Adipocyte (in vitro differentiated cells): ENCODE measurements at regions not wholly inside any gene's neighbourhood (a gene's known extent, or its start where the extent isn't known, plus 50 kb on each side); places are given as distances from the start of the nearest gene placed in this dataset.

Source experiments
- DNase-seq: peaks from one replicate; pipeline ENCODE4 v3.0.0-alpha.2; 2015; ENCODE audit warnings: low read depth
- H3K27me3 ChIP-seq: replicated peaks from 2 replicates; pipeline ENCODE4 v1.7.0; 2013; ENCODE audit warnings: mild to moderate bottlenecking, low read length, moderate library complexity; ENCODE audit not compliant: control insufficient read depth, insufficient read depth
- H3K36me3 ChIP-seq: 2 replicates; pipeline ENCODE4 v1.7.0; 2013; ENCODE audit warnings: low read length, mild to moderate bottlenecking, moderate library complexity; ENCODE audit not compliant: control insufficient read depth, insufficient read depth, severe bottlenecking
- H3K4me1 ChIP-seq: 2 replicates; pipeline ENCODE4 v1.7.0; 2013; ENCODE audit warnings: mild to moderate bottlenecking, low read length, moderate library complexity; ENCODE audit not compliant: control insufficient read depth, insufficient read depth
- H3K4me3 ChIP-seq: 2 replicates; pipeline ENCODE4 v1.7.0; 2013; ENCODE audit warnings: mild to moderate bottlenecking, low read length, moderate library complexity
- H3K9ac ChIP-seq: 2 replicates; pipeline ENCODE4 v1.7.0; 2013; ENCODE audit warnings: mild to moderate bottlenecking, low read length, moderate library complexity
- H3K9me3 ChIP-seq: 2 replicates; pipeline ENCODE4 v1.7.0; 2013; ENCODE audit warnings: mild to moderate bottlenecking, low read length, moderate library complexity; ENCODE audit not compliant: control insufficient read depth

DNA sequence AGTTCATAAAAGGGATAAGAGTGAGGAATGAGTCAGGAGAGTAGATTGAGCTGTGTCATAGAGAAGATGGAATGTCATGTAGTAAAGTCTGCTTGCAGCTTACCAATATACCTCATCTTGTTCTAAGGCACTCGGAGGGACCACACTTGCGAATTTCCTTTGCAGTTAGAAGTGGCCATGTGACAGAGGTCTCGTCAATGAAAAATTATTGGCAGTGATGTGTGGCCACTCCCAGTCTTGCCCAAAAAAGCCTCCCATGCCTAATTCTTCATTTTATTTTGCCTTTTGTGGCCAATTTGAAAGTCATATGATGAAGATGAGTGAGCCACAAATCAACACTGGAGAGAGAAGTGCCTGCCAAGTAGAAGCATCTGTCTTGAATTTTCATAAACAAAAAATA lies 465.6 kb upstream of the ZNF385D start:
- Histone ChIP-seq H3K4me1 (peaks cover 5% of the 10 kb centered on the region), H3K27me3 (no peaks in the 10 kb centered on the region), H3K36me3 (no peaks in the 10 kb centered on the region), H3K4me3 (no peak overlapping the region), H3K9me3 (no peaks in the 10 kb centered on the region), H3K9ac (no peak overlapping the region)
- DNase-seq: no peak

DNA sequence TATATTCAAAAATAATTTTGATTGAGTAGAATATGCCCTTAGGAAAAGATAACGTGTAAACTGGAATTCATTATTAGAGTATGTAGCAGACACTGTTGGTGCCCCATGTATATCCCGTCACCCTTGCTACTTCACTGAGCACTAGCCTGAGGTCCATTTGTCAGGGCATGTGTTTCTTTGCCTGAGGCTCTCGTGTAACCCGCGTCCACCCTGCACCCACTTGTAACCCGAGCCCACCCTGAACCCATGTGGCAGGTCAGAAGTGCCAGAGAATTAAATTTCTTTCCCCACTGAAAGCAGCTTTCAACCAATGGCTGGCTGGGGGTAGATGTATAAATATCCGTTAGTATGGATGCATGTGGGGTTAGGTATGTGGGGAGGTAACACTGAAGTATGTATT lies 474.2 kb upstream of the ZNF385D start:
- no peak for DNase-seq
- H3K27me3 ChIP-seq: no peaks in the 10 kb centered on the region
- no peak overlapping the region for H3K9ac ChIP-seq
- H3K4me3 ChIP-seq: no peak overlapping the region
- H3K9me3 ChIP-seq: peaks cover 10% of the 10 kb centered on the region
- no peaks in the 10 kb centered on the region for H3K4me1 ChIP-seq
- H3K36me3 ChIP-seq: no peaks in the 10 kb centered on the region

DNA sequence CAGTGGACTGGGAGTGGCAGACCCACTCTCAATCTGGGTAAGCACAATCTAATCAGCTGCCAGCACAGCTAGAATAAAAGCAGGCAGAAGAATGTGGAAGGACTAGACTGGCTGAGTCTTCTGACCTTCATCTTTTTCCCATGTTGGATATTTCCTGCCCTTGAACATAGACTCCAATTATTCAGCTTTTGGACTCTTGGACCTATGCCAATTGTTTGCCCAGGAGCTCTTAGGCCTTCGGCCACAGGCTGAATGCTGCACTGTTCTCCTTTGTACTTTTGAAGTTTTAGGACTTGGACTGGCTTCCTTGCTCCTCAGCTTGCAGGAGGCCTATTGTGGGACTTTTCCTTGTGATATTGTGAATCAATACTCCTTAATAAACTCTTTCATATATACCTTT lies 477.7 kb upstream of the ZNF385D start:
- no peak overlapping the region for H3K9ac ChIP-seq
- no peaks in the 10 kb centered on the region for H3K4me1 ChIP-seq
- peaks cover 10% of the 10 kb centered on the region for H3K9me3 ChIP-seq
- DNase-seq: no peak
- H3K4me3 ChIP-seq: no peak overlapping the region
- no peaks in the 10 kb centered on the region for H3K27me3 ChIP-seq
- H3K36me3 ChIP-seq: no peaks in the 10 kb centered on the region

DNA sequence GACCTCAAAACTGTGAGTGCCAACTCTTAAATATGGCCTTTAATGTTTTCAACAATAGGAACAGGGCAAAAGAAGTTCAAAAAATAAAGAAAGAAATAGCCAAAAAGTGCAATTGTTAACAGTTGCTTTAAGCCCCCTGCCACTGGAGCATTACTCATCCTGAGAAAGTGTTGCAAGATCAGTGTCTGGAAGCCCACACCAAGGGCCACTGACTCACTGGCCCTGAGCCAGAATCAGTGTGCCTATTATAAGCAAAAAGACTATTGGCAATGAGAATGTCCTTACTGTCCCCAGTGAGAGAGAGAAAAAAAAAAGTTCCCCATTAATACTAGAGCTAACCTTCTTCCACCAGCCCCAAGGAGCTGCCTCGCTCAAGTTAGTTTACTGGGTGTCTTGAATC lies 480.1 kb upstream of the ZNF385D start:
- peaks cover 10% of the 10 kb centered on the region for H3K9me3 ChIP-seq
- no peaks in the 10 kb centered on the region for H3K27me3 ChIP-seq
- no peak overlapping the region for H3K9ac ChIP-seq
- no peak overlapping the region for H3K4me3 ChIP-seq
- DNase-seq: no peak
- no peaks in the 10 kb centered on the region for H3K36me3 ChIP-seq
- no peaks in the 10 kb centered on the region for H3K4me1 ChIP-seq

DNA sequence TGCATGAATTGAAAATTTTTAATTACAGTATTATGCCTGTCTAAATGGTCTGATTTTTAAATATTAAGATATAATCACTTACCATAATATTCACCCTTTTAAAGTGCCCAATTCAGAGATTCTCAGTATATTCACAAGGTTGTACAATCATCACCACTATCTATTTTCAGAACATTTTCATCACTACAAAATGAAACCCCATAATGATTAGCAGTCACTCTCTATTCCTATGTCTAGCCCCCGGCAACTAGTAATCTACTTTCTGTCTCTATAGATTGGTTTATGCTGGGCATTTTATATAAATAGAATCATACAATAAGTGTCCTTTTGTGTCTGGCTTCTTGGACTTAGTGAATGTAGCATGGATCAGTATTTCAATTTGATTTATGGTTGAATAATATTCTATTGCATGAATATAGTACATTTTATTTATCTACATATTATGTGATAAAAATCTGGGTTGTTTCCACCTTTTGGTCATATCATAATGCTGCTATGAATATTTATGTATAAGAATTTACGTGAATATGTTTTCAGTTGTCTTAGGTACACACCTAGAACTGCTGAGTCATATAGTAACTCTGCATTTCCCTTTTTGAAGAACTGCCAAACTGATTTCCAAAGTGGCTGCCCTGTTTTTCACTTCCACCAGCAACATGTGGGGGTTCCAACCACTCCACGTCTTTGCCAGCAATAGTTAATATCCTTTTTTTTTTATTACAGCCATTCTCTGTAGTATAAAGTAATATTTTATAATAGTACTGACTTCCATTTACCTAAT lies 485.7 kb upstream of the ZNF385D start:
- H3K4me1 ChIP-seq: no peaks in the 10 kb centered on the region
- H3K4me3 ChIP-seq: no peak overlapping the region
- no peaks in the 10 kb centered on the region for H3K36me3 ChIP-seq
- DNase-seq: no peak
- H3K27me3 ChIP-seq: peaks cover 15% of the 10 kb centered on the region
- no peak overlapping the region for H3K9ac ChIP-seq
- H3K9me3 ChIP-seq: no peaks in the 10 kb centered on the region

DNA sequence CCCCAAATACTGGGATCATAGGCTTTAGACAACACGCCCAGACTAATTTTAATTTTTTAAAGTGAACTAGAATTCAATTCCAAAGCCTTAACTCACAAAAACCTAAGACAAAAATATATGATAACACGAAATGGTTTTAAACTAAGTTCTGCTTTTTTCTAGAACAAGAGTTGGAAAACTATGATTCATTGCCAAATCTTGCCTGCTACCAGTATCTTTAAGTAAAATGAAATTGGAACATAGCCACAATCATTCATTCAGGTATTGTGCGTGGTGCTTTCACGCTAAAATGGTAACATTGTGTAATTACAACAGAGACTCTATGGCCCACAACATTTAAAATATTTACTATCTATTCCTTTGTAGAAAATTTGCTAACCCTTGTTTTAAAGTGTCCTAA lies 488.0 kb upstream of the ZNF385D start:
- Histone ChIP-seq H3K27me3 (peaks cover 24% of the 10 kb centered on the region), H3K9me3 (no peaks in the 10 kb centered on the region), H3K9ac (no peak overlapping the region), H3K36me3 (no peaks in the 10 kb centered on the region), H3K4me1 (no peaks in the 10 kb centered on the region), H3K4me3 (no peak overlapping the region)
- no peak for DNase-seq

DNA sequence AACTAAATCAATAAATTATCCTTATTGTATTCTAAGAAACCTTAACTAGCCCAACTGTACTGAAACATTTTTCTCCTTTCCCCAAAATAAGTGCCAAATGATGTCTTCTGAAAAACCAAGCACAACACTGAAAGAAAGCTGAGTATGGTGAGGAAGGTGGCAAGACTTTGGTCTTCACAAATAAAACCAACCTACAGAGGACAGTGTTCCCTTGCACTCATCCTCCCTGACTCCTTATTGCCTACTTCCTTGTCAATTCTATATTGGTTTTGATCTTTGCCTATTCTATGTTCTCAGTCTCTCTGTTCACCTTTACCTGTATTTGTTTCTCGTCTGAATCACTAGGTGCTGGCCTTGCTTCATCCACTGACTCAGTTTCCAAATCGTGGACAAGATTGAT lies 490.1 kb upstream of the ZNF385D start:
- H3K27me3 ChIP-seq: peaks cover 24% of the 10 kb centered on the region
- H3K4me3 ChIP-seq: no peak overlapping the region
- no peak for DNase-seq
- no peak overlapping the region for H3K9ac ChIP-seq
- H3K36me3 ChIP-seq: no peaks in the 10 kb centered on the region
- H3K9me3 ChIP-seq: no peaks in the 10 kb centered on the region
- H3K4me1 ChIP-seq: peaks cover 16% of the 10 kb centered on the region

DNA sequence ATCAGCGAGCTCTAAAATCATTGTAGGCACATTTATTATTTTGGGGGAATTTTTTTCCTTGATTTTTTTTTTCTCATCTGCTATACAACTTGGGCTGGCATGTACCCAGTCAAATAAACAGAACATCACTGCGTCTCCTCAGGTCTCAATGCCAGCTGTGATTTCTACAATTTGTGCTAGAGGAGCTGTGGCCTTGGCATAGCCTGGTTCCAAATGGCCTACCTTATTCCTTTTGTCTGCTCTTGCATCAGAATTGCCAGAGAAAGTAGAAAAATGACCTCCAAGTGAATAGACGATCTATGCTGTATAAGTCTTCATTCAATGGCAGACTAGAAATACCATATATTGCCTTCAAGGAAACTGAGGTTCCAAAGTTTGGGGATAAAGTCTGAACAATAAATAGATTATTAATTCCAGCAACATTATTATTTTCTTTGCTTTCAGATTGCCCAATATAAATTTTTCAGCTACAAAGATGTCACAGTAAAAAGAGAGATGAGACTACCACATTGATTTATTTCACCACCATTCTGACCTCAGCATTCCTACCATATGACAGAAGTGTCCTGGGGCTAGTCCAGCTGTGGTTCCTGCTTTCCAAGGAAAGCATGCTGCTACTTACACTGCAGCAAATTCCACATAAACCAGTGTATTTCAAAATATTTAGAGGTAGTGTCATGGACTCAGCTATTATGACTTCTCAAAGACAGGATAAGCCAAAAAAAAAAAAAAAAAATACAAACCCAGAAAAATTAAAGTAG lies 493.9 kb upstream of the ZNF385D start:
- no peaks in the 10 kb centered on the region for H3K9me3 ChIP-seq
- peak overlapping the region; percentile 9 for H3K4me3 ChIP-seq
- H3K36me3 ChIP-seq: no peaks in the 10 kb centered on the region
- peak; percentile 85 for DNase-seq
- H3K4me1 ChIP-seq: peaks cover 17% of the 10 kb centered on the region
- peaks cover 28% of the 10 kb centered on the region for H3K27me3 ChIP-seq
- H3K9ac ChIP-seq: no peak overlapping the region

DNA sequence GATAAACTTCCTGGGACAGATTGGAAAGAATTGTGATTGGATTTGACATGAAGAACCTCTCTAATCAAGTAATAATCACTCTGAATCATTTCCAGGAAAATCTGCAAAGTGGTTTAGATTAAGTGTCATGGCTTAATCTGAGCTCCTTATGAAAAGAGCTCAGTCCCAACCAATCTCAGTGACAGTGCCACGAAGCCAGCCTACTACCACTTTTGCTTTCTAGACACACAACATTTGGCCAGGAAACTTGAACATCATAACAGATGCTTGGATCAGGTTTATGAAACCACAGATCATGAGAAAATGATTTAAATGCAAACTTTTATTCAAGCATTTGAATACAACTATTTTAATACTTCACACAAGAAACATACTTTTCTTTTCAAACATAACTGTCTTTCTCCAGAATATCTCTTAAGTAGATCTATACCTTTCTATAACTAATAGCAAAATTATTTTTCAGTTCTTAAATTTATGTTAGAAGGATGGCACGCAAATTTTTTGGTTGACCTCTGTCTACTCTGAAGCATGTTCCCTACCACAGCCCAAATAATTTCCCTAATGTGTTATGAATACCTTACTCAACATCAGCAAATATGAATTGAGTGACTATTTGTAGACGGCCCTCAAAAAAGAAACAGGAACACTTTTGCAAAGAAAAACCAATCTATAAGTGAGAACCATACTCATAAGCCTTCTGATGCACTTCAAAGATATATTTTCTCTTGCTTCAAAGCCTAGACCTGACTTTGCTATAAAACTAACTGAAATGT lies 495.0 kb upstream of the ZNF385D start:
- Histone ChIP-seq H3K36me3 (no peaks in the 10 kb centered on the region), H3K4me1 (peaks cover 17% of the 10 kb centered on the region), H3K9ac (no peak overlapping the region), H3K4me3 (no peak overlapping the region), H3K27me3 (peaks cover 18% of the 10 kb centered on the region), H3K9me3 (no peaks in the 10 kb centered on the region)
- DNase-seq: no peak

DNA sequence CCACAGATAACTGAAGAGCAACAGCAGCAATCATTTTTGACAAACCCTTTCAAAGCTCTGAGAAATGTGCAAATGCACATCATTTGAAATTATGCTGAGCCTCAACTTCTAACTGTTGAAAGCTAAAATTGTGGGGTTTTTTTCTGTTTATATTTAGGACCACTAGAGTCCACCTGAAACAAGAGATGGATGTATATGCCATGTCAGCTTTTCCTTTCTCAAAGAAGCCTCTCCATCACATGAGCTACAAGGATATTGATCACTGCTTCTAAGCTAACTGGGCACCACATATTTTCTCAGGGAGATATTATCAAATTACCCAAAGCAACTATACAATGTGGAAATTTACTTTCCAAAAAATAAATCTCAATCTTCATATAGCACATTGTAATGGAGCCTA lies 498.6 kb upstream of the ZNF385D start:
- H3K36me3 ChIP-seq: no peaks in the 10 kb centered on the region
- H3K4me3 ChIP-seq: no peak overlapping the region
- H3K9me3 ChIP-seq: no peaks in the 10 kb centered on the region
- H3K27me3 ChIP-seq: peaks cover 12% of the 10 kb centered on the region
- H3K4me1 ChIP-seq: peaks cover 14% of the 10 kb centered on the region
- DNase-seq: no peak
- H3K9ac ChIP-seq: no peak overlapping the region

DNA sequence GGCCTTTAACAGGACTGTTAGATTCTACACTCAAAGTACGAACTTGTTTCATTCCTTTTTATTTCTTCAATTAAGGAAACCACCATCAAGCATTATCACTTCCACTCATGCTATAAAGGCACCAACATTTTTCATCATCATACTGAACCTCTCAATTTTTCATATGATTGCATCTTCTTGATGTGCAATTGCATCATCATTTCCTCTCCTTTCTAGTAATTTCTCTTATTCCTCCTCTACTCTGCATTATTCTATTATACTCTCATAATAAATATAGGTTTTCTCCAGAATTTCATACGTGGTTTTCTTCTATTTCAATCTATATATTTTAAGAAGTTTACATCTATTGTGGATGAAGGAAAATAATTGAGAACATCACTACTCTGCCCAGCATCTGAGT lies 506.2 kb upstream of the ZNF385D start:
- DNase-seq: peak; percentile 15
- H3K4me1 ChIP-seq: peaks cover 6% of the 10 kb centered on the region
- H3K27me3 ChIP-seq: peaks cover 6% of the 10 kb centered on the region
- H3K9me3 ChIP-seq: no peaks in the 10 kb centered on the region
- H3K4me3 ChIP-seq: no peak overlapping the region
- no peak overlapping the region for H3K9ac ChIP-seq
- no peaks in the 10 kb centered on the region for H3K36me3 ChIP-seq
